ENCODE measurements at regions not wholly inside any gene's neighbourhood (a gene's known extent, or its start where the extent isn't known, plus 50 kb on each side); places are given as distances from the start of the nearest gene placed in this dataset.

DNA sequence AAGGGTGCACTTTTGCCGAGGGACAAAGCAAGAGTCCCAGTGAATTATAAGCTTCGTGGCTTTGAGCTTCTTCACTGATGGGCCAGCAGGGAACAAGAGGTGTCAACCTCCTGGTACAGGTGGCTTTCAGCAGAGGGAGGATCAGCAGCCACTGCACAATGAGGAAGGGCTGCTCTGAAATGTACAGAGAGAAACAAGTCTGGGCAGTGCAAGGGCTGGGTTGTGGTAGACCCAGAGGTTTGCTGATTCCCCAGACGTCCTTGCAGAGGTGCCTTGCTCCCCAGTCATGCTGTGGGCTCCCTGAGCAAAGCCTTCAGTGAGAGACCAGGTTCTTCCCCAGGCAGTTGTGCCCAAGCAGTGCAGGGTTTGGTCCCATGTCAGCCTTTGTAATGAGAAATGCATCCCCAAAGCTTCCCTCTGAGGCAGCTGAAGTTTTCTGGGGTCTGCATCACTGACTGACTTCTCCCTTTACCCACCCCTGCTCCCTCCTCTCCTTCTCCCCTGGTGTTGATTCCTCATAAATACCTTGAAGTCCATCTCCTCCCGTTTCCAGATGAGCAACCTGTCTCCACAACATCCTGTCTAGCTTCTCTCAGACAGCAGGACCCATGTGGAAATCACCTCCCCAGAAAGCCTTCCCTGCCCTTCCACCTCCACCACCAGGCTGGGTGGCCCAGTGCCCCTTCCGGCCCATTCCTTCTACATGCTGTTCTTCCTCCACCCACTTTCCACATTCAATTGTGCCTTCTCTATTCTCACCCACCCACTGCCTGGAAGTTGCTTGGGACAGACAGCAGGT, 599.6 kb upstream of the ADAMTS16 start:
- no peak for DNase-seq

DNA sequence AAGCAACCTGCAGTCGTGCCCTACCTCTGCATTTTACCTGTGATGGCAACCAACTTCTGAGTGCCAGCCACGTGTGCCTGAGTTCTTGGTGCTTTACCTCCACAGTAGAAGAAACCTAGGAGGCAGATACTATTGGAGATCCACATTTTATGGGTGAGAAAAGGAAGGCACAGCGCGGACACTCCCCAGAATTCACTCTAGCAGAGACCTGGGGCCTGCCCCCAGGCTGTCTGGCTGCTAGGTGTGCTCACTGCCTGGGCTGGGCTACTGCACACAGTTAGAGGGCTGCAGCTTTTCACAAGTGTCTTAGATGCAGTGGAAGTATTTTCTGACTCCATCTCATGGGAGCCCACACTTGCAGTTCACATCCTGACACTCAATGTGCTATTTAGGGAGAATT, 598.8 kb upstream of the ADAMTS16 start:
- no peak for DNase-seq

DNA sequence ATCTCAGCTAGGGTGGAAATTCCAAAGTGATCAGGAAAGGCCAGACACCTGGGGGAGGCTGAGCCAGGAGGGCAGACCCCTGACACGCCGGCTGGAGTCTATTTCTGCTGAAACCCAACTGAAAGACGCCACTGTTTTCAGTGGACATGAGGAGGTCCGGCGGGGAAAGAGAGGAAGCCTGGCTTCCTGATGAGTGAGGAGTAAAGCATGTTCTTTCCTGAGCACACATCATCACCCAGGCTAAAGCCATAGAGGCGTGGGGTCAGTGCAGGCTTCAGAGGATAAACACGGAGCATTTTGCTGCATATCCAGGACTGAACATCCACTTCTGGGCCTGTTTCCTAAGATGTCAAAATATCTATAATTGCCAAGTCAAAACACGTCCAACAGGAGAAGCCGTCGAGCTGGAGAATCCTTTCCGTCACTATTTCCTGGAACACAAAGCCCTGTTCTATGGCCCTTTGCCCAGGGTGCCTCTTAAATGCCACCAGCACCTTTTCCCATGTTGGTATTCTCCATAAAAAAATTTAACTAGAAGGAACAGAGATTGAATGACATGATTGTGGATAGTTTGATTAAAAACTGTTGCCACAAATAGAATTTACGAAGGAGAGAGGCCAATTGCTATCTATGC, 597.9 kb upstream of the ADAMTS16 start:
- no peak for DNase-seq

DNA sequence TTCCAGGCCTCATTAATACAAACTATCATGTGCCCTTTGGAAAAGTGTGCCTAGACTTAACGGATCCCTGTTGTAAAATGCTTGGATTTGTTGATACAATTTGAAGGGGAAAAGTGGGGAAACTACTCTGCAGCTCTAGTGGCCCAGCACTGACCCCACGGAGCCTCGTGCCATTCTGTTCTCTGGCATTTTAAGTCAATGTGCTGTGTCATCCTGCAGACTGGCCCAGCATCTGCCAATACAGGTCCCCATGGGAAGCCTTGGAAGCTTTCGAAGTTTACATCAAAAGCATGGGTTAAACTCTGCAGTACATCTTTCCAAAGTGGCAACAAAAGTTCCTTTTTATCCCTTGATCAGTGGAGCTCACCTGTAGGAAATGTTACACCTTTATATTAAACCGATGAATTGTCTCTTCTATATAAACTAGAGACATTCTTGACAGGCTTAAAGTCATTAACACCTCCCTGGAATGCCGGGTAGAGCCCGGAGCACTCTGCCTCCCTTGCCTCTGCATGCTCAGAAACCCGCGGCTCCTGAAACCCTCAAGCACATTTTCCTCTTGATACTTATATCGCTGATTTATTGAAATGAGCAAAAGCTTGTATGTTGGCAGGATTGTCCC, 596.0 kb upstream of the ADAMTS16 start:
- DNase-seq, result no peak

DNA sequence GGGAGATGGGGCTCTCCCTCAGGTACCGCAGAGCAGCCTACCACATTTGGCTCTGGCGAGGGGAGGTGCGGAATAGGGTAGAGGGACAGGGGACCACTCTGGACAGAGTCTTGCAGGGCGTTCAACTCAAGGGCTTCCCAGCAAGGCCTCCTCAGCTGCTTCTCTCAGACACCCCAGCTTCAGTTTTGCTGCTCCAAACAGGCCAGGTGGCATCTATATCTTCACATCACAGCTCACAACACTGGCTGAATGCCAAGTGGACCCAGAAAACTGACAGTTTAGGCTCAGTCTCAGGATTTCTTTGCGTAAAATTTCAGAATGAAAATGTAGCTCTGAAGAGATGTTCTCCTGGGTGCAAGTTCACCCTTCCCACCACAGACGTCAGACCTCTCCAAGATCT, 592.6 kb upstream of the ADAMTS16 start:
- DNase-seq, result no peak

DNA sequence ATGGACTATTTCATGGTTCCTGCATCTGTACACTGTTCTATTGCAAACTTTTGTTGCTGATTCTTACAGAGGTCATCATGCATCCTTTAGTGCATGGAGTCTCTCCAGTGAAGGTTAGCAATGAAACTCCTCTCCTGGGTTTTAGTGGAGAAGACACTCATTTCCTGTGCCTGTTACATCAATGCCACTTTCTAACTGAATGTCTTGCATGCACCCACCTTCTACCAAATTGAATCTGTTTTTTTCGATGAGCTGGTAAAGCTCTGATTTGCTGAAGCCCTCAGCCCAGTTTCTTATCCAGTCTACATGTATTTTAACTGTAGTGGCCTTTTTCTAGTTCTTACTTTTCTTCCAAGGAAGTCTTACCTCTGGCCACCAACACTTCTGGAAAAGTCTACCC, 591.8 kb upstream of the ADAMTS16 start:
- no peak for DNase-seq

DNA sequence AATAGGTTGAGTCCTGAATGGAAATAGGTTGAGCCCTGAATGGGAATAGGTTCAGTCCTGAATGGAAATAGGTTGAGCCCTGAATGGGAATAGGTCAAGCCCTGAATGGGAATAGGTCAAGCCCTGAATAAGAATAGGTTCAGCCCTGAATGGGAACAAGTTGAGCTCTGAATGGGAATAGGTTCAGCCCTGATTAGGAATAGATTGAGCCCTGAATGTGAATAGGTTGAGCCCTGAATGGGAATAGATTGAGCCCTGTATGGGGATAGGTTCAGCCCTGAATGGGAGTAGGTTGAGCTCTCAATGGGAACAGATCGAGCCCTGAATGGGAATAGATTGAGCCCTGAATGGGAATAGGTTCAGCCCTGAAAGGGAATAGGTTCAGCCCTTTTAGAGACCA, 590.8 kb upstream of the ADAMTS16 start:
- DNase-seq, result no peak

DNA sequence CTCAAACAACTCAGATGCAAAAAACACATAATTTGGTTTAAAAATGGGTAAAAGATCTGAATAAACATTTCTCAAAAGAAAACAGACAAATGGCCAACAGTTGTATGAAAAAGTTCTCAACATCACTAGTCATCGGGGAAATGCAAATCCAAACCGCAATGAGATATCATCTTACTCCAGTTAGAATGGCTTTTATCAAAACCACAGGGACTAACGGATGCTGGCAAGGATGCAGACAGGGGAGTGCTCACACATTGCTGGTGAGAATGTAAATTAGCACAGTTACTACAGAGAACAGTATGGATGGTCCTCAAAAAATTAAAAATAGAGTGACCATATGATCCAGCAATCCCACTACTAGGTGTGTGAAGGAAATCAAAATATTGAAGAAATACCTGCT, 589.1 kb upstream of the ADAMTS16 start:
- DNase-seq, result no peak

DNA sequence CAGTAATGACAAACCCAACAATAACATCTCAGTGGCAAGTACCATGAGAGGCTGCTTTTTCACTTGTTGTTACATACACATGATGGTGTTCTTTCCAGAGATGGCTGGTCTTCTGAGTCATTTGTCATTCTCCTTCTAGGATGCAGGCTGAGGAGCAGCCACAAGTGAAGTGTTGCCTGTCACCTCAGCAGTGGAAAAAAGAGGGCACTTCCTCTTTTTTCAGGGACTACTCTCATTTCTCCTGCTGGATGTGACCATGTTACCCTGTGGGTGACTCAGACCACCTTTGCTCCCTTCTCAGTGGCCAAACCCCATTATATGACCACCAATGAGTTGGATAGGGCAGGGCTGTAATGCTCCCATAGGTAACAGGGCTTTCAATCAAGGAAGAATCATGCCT, 587.0 kb upstream of the ADAMTS16 start:
- DNase-seq, result no peak

DNA sequence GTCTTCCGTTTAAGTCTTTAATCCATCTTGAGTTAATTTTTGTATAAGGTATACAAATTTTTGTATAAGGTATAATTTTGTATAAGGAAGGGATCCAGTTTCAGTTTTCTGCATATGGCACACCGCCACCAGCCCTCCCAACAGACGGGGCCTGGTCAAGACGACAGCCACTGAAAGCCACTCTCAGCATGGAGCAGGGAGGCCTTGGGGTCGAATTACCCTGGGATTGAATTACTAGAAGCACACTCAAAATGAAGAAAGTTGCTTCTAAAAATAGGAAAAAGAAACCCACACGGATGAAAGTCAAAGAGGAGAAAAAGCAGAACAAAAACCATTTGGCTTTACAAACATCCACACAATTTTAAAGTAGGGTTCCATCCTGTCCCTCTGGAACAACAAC, 586.2 kb upstream of the ADAMTS16 start:
- no peak for DNase-seq

DNA sequence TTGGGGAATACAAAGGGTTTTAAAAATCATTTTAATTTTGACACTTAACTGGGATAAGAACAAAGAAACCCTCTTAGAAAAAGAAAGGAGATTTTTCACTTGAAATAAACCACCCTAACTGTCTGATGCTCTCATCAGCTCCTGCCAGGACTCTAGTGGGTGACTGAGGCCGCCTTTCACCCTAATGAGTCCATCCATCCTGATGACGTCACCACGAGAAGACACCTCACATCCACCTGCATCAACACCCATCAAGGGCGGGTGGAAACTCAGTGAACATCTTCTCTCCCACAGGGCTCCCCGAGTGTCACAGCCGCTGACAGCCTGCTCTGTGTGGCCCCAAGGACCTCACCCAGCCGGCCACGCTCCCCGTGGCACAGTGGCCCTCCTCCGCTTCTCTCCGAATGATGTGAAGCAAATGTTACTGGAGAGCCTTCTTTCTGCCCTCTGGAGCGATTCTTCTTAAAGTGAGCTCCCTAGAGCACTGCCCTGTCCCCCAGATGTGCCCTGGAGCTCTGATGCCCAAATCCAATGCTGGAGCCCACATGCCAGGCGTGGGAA, 584.3 kb upstream of the ADAMTS16 start:
- no peak for DNase-seq

DNA sequence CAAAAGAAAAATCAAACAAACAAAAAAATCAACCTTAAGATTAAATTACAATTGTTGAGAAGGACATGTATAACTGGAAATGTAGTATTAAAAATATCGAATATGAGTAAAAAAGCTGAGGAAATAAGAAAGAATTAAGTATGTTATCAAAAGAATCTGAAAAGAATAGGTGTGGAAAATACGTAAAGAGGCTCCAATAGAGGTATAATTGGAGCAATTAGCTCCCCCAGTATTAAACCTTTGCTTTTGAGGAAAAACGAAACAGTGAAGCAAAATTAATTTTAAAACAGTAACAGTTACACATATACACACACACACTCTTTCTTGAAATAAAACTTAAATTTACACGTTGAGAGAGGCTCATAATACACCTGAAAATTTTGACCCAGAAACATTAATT, 578.7 kb upstream of the ADAMTS16 start:
- no peak for DNase-seq

DNA sequence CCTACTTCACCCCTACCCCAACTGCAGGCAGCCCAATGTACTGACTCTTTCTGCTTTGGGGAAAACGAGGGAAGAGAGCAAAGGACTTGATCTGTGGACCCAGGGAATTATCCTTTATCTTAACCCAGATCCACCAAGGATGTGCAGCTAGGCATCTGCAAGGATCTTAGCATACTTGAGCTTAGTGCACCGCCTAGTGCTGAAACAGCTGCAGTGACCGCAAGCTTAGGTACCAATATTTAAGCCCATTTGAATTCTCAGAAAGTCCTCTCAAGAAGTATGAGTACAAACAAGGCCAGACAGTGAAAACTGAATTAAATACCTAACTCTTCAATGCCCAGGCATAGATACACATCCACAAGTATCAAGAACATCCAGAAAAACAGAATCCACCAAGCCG, 576.7 kb upstream of the ADAMTS16 start:
- DNase-seq, result no peak

DNA sequence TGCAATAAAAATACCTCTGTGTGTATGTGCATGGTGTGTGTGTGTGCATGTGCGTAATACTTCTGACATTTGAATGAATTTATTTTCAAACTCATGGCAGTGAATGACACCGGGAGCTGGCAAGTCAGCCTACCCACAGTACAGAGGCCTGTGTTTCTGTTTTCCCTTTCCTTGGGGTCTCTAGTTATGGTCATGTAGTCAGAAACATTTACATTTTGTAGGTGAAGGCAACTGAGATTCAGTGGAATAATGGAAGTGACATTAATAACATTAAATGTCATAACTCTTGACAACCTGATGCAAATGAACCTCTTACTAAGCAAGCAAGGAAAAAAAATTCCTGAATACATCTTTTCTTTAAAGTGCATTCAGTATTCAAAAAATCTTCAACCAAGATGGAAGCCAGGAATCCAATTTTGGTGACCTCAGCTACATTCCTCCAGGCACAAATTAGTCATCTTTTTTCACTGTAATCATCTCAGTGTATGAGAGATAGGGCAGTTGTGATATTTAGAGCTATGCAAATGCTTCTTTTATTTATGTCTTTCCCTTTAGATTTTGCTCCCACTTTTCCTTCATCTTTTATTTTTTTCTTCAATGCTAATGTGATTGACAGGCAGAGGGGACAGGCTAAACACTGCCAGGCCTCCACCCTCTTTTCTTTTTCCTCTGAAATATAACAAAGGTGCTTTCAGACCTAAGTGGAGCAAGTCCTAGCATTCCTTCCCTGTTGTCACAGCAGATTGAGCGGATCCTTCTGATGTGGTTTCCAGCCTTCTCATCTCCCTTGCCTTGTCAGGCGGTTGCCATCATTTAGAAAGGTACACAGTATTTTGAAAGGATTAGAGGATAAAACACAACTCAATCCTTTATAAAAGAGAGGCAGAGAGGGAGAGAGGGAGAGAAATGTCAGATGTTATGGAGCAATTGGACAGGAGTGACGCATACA, 569.8 kb upstream of the ADAMTS16 start:
- DNase-seq, result no peak

DNA sequence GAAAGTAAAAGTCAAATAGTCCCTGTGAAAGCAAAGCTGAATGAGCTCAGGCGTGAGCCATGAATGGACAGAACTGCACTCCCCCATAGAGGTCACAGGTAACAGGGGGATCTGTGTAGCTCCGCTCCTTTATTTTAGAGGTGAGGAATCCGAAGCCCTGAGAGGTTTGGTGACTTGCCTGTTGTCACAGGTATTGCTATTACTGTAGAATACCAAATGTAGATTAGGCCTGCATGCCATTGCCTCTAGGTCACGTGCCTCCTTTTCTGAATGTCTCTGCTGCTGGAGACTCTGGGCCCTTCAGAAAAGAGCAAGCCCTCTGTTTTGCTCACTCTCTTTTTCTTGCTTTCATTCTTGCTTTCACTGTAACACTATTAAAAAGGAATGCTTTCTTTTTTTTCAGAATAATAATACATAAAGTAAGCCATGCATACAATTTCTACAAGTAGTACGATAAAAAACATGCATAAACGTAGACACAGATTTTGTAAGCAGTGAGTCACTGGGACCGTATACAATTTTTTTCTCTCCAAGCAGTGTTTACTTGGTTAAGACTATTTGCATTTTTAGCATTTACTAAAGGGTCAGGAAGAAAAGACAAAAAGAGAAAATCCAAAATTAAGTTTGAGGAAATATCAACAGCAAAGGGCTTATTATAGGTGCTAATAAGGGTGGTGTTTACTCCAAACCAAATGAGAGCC, 568.7 kb upstream of the ADAMTS16 start:
- DNase-seq, result no peak

DNA sequence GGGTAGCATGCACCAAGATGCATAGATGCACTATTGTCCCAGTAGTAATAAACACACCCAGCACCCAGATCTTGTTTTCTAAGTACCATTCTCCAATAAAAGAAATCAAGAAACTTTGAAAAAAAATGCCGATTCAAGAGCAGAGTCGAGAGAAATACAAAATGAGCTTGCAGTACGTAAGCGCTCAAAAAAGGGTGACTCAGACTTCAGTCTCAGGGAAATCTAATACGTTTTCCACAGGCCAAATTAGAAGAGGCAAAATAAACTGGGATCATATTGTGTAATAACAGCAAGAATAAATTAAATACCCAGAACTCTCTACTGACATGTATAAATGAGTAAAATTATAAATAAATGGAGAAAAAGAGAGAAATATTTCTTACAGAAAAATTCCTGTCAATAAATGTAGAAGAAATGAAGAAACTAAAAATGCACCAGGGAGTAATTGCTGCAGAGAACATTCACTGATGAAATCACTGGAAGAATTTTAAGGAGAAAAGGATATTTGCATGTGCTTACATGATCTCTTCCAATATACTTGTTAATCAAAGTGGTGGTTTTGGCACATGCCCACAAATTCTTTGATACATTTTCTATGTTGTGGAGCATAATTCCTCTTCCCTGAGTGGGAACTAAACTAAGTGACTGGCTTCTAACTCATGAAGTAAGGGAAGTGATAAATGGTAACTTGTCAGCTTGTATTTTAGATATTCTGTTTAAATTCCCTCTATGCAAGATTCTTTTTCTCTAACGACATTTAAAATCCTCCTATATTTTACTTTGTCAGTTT, 567.6 kb upstream of the ADAMTS16 start:
- no peak for DNase-seq

DNA sequence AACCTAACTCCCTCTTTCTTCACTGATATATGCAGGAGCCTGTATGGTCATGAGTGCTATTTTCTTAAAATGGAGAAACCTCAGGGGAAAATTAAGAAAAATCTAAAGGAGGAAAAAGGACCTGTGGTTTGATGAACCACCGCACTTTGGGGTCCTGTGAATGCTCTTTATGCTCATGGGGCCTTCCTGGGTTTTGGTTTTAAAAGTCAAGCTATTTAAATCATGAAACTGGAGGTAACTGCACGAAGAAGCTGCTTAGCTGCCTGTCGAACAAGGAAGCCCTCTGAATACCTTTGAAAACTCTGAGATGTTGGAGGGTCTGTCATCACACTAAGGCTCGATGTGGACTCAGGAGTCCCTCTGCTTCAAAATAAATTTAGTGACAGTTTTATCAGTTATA, 564.5 kb upstream of the ADAMTS16 start:
- no peak for DNase-seq

DNA sequence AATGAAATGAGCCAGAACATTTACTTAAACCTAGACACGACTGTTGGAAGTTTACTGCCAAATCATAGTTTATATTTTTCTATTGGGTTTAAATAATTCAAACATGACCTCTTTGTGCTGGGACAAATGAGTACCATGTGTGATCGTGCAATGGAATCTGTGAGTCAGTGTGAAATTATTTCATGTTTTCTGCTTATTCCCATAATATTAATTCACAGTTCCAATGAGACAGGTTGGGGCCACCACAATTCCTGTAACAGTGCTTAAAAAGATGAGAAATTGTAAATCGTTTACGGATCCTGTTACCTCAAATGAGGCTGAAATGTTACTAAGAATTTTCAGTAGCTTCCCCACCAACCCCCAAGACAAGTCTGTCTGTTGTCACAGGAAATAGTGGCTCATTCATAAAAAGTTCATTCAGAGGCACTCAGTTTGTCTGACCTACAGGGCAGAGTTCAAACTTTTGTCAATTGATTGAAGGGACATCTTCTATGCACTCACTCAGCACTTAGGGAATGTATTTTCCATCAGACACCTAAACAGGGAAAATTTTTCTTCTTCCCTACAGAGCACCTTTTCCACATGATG, 563.9 kb upstream of the ADAMTS16 start:
- no peak for DNase-seq

DNA sequence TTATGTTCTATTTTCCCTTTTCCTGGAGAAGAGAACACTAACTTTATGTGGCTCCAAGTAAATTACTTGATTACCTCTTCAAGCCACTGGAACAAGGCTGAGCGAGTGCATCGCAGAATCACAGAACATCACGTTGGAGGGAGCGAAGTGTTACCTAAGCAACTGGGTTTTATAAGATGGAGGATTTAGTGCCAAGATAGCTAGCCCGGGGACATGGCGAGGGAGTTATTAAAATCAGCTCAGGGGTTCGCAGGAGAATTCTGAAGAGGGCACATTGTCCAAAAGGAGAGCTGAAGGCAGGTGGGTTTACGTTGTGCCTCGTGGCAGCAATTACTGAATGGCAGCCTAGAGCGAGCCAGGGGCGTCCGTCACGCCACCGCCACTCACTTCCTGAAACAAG, 563.2 kb upstream of the ADAMTS16 start:
- no peak for DNase-seq

DNA sequence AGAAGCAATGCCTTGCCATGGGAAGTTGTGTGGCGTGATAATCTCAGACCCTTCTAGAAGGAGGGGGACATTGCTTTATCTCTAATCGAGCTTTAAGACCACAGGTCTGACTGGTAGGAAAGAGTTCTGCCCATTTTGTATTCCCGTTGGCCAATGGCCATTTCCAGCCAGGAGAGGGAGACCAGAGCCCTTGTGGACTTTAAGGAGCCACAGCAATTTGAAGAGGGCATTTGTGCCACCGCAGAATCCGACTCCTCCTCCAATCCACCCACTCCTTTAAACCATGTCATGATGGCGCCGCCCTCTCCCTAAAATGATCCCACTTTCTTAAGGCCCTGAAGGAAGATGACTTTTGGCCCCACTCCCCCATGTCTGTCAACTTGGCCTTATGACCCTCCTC, 560.5 kb upstream of the ADAMTS16 start:
- no peak for DNase-seq

DNA sequence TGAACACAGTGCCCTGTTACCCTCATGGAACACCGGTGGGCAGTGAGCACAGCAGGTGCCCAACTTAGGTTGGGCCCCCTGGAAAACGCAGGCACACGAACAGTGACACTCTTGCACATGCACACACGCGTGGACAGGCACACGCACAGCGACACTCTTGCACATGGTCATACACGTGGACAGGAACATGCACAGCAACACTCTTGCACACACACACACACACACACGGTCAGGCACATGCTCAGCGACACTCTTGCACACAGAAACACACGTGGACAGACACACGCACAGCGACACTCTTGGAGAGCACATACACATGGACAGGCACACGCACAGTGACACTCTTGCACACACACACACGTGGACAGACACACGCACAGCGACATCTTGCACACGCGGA, 559.4 kb upstream of the ADAMTS16 start:
- no peak for DNase-seq
